Endothelial cell of umbilical vein (primary cell): ENCODE measurements at regions not wholly inside any gene's neighbourhood (a gene's known extent, or its start where the extent isn't known, plus 50 kb on each side); places are given as distances from the start of the nearest gene placed in this dataset.

Experiments
- BruUV-seq: library from RNA; stranded (reverse); fragments of 400-500 nt; replicated peaks from 2 replicates; lab custom pipeline; 2021; lab: Mats Ljungman, UMichigan
- CTCF ChIA-PET: fragments of 300-600, 350-600 bp; sonication (Branson Sonifier 250); formaldehyde crosslinking; loops from one replicate; lab custom pipeline; 2021; ENCODE audit warnings: antibody characterized with exemption, inconsistent platforms; lab: Charles Lee
- POLR2A ChIA-PET: fragments of 300-600, 350-600 bp; sonication (Branson Sonifier 250); formaldehyde crosslinking; loops from one replicate; lab custom pipeline; 2021; ENCODE audit warnings: antibody characterized with exemption, inconsistent platforms; lab: Charles Lee
- DNase-seq: peaks from one replicate; pipeline ENCODE4 v3.0.0-alpha.2; 2011; ENCODE audit warnings: low read depth, low spot score
- FAIRE-seq: peaks from 2 replicates; lab custom pipeline; 2011; peaks lifted over from hg19 to GRCh38; lab: Jason Lieb, UNC
- H2AFZ ChIP-seq: 2 replicates; pipeline ENCODE4 v1.6.0; 2012; ENCODE audit warnings: low read depth, low read length, control low read depth, inconsistent platforms
- H3K27ac ChIP-seq: 2 replicates; pipeline ENCODE4 v1.5.1; 2011; ENCODE audit warnings: low read depth, mild to moderate bottlenecking, control low read depth, low read length, moderate library complexity; ENCODE audit not compliant: insufficient read depth
- H3K27me3 ChIP-seq, 2 experiments: 2 replicates each; pipeline versions ENCODE4 v1.6.0 to v1.6.1; 2011; ENCODE audit warnings: low read length in 2 of 2, mixed read lengths in 1 of 2; ENCODE audit not compliant: control insufficient read depth in 2 of 2, insufficient read depth in 2 of 2
- H3K36me3 ChIP-seq, 2 experiments: 2 replicates in 1 of 2; 3 replicates in 1 of 2; pipeline ENCODE4 v1.5.1; 2011; ENCODE audit warnings: low read length in 2 of 2, mild to moderate bottlenecking in 1 of 2, moderate library complexity in 1 of 2; ENCODE audit not compliant: control insufficient read depth in 2 of 2, insufficient read depth in 2 of 2; ENCODE audit errors: extremely low read depth in 1 of 2
- H3K4me1 ChIP-seq: 3 replicates; pipeline ENCODE4 v1.5.1; 2011; ENCODE audit warnings: mild to moderate bottlenecking, low read length; ENCODE audit not compliant: control insufficient read depth, insufficient read depth; ENCODE audit errors: extremely low read depth
- H3K4me2 ChIP-seq: 2 replicates; pipeline ENCODE4 v1.6.1; 2011; ENCODE audit warnings: low read length, control low read depth, mixed read lengths; ENCODE audit not compliant: insufficient read depth
- H3K4me3 ChIP-seq, 3 experiments: fragments of 200-600 bp in 1 of 3; sonication (generic), shearing (Covaris generic) in 1 of 3; replicated peaks in 1 of 3; 2 replicates each; pipeline ENCODE4 v1.5.1; 2011 to 2016; ENCODE audit warnings: control low read depth in 3 of 3, low read length in 3 of 3, mild to moderate bottlenecking in 2 of 3, inconsistent platforms in 1 of 3, low read depth in 1 of 3, moderate library complexity in 1 of 3; ENCODE audit not compliant: insufficient read depth in 1 of 3
- H3K79me2 ChIP-seq: 2 replicates; pipeline ENCODE4 v1.6.0; 2012; ENCODE audit warnings: low read length, inconsistent platforms; ENCODE audit not compliant: control insufficient read depth, insufficient read depth
- H3K9ac ChIP-seq: replicated peaks from 2 replicates; pipeline ENCODE3; 2011; ENCODE audit warnings: low read length, control low read depth; ENCODE audit not compliant: insufficient read depth; ENCODE audit errors: extremely low read depth
- H3K9me1 ChIP-seq: replicated peaks from 3 replicates; pipeline ENCODE4 v1.6.0; 2011; ENCODE audit warnings: mild to moderate bottlenecking, low read length; ENCODE audit not compliant: control insufficient read depth, insufficient read depth; ENCODE audit errors: extremely low read depth
- H3K9me3 ChIP-seq: replicated peaks from 2 replicates; pipeline ENCODE4 v1.5.1; 2012; ENCODE audit warnings: low read length, inconsistent platforms; ENCODE audit not compliant: control insufficient read depth, insufficient read depth
- H4K20me1 ChIP-seq: replicated peaks from 2 replicates; pipeline ENCODE3; 2011; ENCODE audit warnings: mild to moderate bottlenecking, low read length; ENCODE audit not compliant: control insufficient read depth, insufficient read depth; ENCODE audit errors: extremely low read depth
- EZH2 ChIP-seq: IDR thresholded peaks from 2 replicates; pipeline ENCODE4 v1.6.1; 2012; ENCODE audit warnings: borderline replicate concordance, low read depth, mild to moderate bottlenecking, moderate library complexity, low read length, inconsistent platforms; ENCODE audit not compliant: severe bottlenecking
- FOS ChIP-seq: IDR thresholded peaks from 2 replicates; pipeline ENCODE4 v1.6.1; 2011; ENCODE audit warnings: mild to moderate bottlenecking, low read length, moderate library complexity, borderline replicate concordance; ENCODE audit not compliant: insufficient read depth
- JUN ChIP-seq: IDR thresholded peaks from 2 replicates; pipeline ENCODE4 v1.6.1; 2011; ENCODE audit warnings: borderline replicate concordance, low read depth; ENCODE audit not compliant: insufficient read length, insufficient read depth
- MYC ChIP-seq: IDR thresholded peaks from one replicate; pipeline ENCODE4 v1.6.1; 2011; ENCODE audit warnings: mild to moderate bottlenecking, low read depth, low read length
- POLR2A ChIP-seq: IDR thresholded peaks from 2 replicates; pipeline ENCODE4 v1.6.1; 2012; ENCODE audit warnings: low read depth, mild to moderate bottlenecking, control low read depth, low read length
- POLR2AphosphoS5 ChIP-seq: IDR thresholded peaks from 2 replicates; pipeline ENCODE4 v1.6.1; 2012; ENCODE audit warnings: low read depth, mild to moderate bottlenecking, control low read depth, low read length, moderate library complexity; ENCODE audit not compliant: insufficient read depth
- dilution Hi-C: fragments of 300-500 bp; cut with MboI; formaldehyde crosslinking; loops from one replicate; pipeline ENCODE4 v1.15.0; 2019; ENCODE audit warnings: low sequenced_read_pairs; ENCODE audit not compliant: extremely low pct_ligation_motif_present
- intact Hi-C: fragments of 100-400 bp; cut with micrococcal nuclease; formaldehyde crosslinking; loops from one replicate; pipeline ENCODE4 v1.10.0; 2022
- TF ChIP-seq, protein P1 (sequence below), 2 donors: IDR thresholded peaks; 1 replicate in 1 of 2; 2 replicates in 1 of 2; pipeline ENCODE4 v1.5.1; 2011; ENCODE audit warnings: low read length in 2 of 2, mild to moderate bottlenecking in 2 of 2, moderate library complexity in 2 of 2, control low read depth in 1 of 2, inconsistent platforms in 1 of 2, low read depth in 1 of 2; ENCODE audit not compliant: insufficient read depth in 1 of 2; ENCODE audit errors: extremely low read depth in 1 of 2
- TF ChIP-seq, protein P2 (sequence below): IDR thresholded peaks from 2 replicates; pipeline ENCODE4 v1.6.1; 2011; ENCODE audit not compliant: insufficient read depth, insufficient read length

- intact Hi-C loops = loop anchor here (5.0 kb wide), 3 partner anchors 365 to 505 kb away; no protein-coding TSS in a partner anchor
- Histone ChIP-seq H3K4me2 (peak overlapping the region; percentile 85), H3K79me2 (no peaks in the 10 kb centered on the region), H3K27me3 (peaks cover 4 to 9% of the 10 kb centered on the region in 2 experiments), H3K27ac (no peak overlapping the region), H4K20me1 (no peaks in the 10 kb centered on the region), H3K9me3 (no peaks in the 10 kb centered on the region), H3K4me1 (peaks cover 22% of the 10 kb centered on the region), H3K4me3 (peak overlapping the region; percentile 40 to 75 (median 59)), H3K9me1 (no peaks in the 10 kb centered on the region), H3K9ac (peak overlapping the region; percentile 61), H3K36me3 (no peaks in the 10 kb centered on the region), H2AFZ (peak overlapping the region; percentile 96)
- FAIRE-seq = peak; percentile 84
- CTCF ChIA-PET = interaction anchor here (0.6 kb wide), 1 partner anchor 70 kb away, joined by 4 read pairs; no protein-coding TSS in a partner anchor
- POLR2A ChIA-PET = no interaction called here
- peak; percentile 66 for DNase-seq
- dilution Hi-C loops = no loop called here
- TF ChIP-seq, protein P1, sequence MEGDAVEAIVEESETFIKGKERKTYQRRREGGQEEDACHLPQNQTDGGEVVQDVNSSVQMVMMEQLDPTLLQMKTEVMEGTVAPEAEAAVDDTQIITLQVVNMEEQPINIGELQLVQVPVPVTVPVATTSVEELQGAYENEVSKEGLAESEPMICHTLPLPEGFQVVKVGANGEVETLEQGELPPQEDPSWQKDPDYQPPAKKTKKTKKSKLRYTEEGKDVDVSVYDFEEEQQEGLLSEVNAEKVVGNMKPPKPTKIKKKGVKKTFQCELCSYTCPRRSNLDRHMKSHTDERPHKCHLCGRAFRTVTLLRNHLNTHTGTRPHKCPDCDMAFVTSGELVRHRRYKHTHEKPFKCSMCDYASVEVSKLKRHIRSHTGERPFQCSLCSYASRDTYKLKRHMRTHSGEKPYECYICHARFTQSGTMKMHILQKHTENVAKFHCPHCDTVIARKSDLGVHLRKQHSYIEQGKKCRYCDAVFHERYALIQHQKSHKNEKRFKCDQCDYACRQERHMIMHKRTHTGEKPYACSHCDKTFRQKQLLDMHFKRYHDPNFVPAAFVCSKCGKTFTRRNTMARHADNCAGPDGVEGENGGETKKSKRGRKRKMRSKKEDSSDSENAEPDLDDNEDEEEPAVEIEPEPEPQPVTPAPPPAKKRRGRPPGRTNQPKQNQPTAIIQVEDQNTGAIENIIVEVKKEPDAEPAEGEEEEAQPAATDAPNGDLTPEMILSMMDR (IDR thresholded peaks at IDR 0.05; ENCODE audit: extremely low read depth in 1 of 2, insufficient read depth in 1 of 2, low read depth in 1 of 2, low read length in 2 of 2) = no peak
- BruUV-seq = TSS peak; percentile 58
Measured at GRCh38 chr2:236507393-236508085, 62.1 kb upstream of the ACKR3 start.

DNA sequence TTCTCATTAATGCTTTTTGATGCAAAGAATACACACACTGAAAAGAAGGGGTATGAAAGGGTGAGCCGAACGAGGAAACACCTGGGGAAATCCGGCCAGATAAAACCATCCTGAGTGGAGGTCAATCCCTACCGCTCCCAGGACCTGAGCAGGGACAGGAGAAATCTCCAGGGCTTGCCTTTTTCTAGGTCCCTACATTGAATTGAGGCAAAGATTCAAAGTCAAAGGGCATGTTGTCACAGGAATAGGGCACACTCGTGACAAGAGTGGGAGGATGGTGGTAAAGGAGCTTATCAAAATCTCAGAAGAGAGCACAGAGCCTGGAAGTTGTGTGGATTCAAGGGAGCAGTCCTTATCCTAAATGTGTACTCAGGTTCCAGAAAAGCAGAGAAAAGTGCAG lies 61.2 kb upstream of the ACKR3 start:
- peaks cover 25% of the 10 kb centered on the region for H3K4me1 ChIP-seq
- H3K27ac ChIP-seq = no peak overlapping the region
- ChIA-PET CTCF (interaction anchor here (1.2 to 1.7 kb wide), 4 partner anchors 41 to 552 kb away, joined by 3 to 10 read pairs (median 4); partner anchors contain the start of gene ACKR3), POLR2A (no interaction called here)
- H2AFZ ChIP-seq = no peak overlapping the region
- H4K20me1 ChIP-seq = no peaks in the 10 kb centered on the region
- H3K9me1 ChIP-seq = no peaks in the 10 kb centered on the region
- BruUV-seq = no TSS peak
- H3K36me3 ChIP-seq = no peaks in the 10 kb centered on the region
- no peak overlapping the region for H3K4me2 ChIP-seq
- H3K9me3 ChIP-seq = no peaks in the 10 kb centered on the region
- H3K79me2 ChIP-seq = no peaks in the 10 kb centered on the region
- intact Hi-C loops = loop anchor here (5.0 kb wide), 3 partner anchors 364 to 504 kb away; no protein-coding TSS in a partner anchor
- TF ChIP-seq, protein P2, sequence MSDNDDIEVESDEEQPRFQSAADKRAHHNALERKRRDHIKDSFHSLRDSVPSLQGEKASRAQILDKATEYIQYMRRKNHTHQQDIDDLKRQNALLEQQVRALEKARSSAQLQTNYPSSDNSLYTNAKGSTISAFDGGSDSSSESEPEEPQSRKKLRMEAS = no peak
- no peak for TF ChIP-seq FOS
- no peak for TF ChIP-seq POLR2AphosphoS5
- TF ChIP-seq, protein P1 (IDR thresholded peaks at IDR 0.05; ENCODE audit: extremely low read depth in 1 of 2, insufficient read depth in 1 of 2, low read depth in 1 of 2, low read length in 2 of 2) = no peak
- no peak for TF ChIP-seq POLR2A
- no peak for TF ChIP-seq JUN
- no peak for TF ChIP-seq MYC
- no peak for TF ChIP-seq EZH2
- H3K27me3 ChIP-seq = peaks cover 4 to 9% of the 10 kb centered on the region in 2 experiments
- dilution Hi-C loops = no loop called here
- H3K4me3 ChIP-seq = no peak overlapping the region
- H3K9ac ChIP-seq = no peak overlapping the region
- DNase-seq = no peak
- peak; percentile 33 for FAIRE-seq
